ENCODE measurements at regions not wholly inside any gene's neighbourhood (a gene's known extent, or its start where the extent isn't known, plus 50 kb on each side); places are given as distances from the start of the nearest gene placed in this dataset.

DNA sequence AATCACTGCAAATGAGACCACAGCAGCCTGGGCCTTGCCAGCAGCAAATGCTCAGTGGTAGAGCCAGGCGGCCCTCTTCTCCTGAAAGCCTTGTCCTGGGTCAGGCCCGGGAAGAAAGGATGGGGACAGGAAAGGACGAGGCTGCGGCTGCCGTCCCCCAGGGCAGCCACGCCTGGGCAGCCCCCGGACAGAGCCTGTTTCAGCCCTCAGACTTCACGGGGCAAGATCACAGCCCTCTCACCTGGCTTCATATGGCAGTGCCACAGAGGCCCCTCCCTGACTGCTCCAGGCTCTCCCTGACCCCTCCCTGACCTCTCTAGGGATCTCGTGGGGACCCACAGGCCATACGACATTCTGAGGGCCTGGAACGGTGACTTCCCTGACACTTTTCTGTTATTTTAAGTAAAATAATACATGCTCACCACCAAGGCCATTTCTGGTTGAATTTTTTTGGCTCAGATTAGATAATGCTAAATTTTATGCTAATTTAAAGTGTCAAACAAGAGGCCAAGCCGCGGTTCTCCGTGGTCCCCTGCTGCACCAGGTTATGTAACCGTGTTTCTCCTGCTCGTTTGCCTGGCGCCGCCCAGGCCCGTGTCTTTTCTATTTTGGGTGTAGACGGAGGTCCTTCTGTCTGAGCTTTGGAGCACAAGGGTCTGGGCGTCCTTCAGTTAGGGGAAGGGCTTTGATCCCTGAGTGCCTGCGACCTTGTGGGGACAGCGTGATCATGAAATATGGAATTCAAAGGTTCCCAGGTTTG, 59.9 kb upstream of the BHLHE23 start:
- TF ChIP-seq, protein P1, sequence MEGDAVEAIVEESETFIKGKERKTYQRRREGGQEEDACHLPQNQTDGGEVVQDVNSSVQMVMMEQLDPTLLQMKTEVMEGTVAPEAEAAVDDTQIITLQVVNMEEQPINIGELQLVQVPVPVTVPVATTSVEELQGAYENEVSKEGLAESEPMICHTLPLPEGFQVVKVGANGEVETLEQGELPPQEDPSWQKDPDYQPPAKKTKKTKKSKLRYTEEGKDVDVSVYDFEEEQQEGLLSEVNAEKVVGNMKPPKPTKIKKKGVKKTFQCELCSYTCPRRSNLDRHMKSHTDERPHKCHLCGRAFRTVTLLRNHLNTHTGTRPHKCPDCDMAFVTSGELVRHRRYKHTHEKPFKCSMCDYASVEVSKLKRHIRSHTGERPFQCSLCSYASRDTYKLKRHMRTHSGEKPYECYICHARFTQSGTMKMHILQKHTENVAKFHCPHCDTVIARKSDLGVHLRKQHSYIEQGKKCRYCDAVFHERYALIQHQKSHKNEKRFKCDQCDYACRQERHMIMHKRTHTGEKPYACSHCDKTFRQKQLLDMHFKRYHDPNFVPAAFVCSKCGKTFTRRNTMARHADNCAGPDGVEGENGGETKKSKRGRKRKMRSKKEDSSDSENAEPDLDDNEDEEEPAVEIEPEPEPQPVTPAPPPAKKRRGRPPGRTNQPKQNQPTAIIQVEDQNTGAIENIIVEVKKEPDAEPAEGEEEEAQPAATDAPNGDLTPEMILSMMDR (IDR thresholded peaks at IDR 0.05), result no peak
- no peak for TF ChIP-seq POLR2A (IDR thresholded peaks at IDR 0.05)
- TF ChIP-seq POLR2AphosphoS5 (IDR thresholded peaks at IDR 0.05), result no peak
- Histone ChIP-seq H3K27ac (no peak overlapping the region), H3K4me3 (no peak overlapping the region), H3K9me3 (no peaks in the 10 kb centered on the region), H3K4me1 (no peaks in the 10 kb centered on the region), H3K27me3 (peaks cover 3 to 92% of the 10 kb centered on the region in 2 donors), H3K36me3 (no peaks in the 10 kb centered on the region)
- intact Hi-C loops (cut with DNase I; ENCODE audit: low total_unique reads), result no loop called here
- DNase-seq (ENCODE audit: low spot score in 2 of 2), result no peak

DNA sequence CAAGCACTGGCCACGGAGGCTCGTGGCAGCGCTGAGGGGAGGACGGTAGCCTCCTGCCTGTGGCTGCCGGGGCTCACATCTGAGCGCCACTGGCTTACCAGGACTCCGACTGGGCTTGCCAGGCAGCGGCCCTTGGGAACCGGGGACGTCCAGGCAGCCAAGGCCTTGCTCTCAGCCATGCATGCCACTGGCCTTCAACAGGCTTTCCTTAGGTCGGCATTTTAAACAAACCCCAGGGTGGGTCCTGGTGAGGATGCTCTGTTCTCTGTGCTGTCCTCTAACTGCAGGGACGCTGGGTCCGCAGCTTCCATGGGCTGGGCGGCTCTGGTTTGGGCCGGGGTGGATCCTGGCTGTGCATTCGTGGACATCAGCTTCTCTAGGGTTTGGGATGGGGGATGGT, 59.1 kb upstream of the BHLHE23 start:
- DNase-seq (ENCODE audit: low spot score in 2 of 2), result no peak
- intact Hi-C loops (cut with DNase I; ENCODE audit: low total_unique reads), result no loop called here
- TF ChIP-seq, protein P1 (IDR thresholded peaks at IDR 0.05), result no peak
- TF ChIP-seq POLR2A (IDR thresholded peaks at IDR 0.05) (no peak), POLR2AphosphoS5 (IDR thresholded peaks at IDR 0.05) (no peak)
- Histone ChIP-seq H3K4me1 (no peaks in the 10 kb centered on the region), H3K36me3 (no peaks in the 10 kb centered on the region), H3K9me3 (no peaks in the 10 kb centered on the region), H3K27ac (no peak overlapping the region), H3K4me3 (no peak overlapping the region), H3K27me3 (peaks cover 3 to 84% of the 10 kb centered on the region in 2 donors)

DNA sequence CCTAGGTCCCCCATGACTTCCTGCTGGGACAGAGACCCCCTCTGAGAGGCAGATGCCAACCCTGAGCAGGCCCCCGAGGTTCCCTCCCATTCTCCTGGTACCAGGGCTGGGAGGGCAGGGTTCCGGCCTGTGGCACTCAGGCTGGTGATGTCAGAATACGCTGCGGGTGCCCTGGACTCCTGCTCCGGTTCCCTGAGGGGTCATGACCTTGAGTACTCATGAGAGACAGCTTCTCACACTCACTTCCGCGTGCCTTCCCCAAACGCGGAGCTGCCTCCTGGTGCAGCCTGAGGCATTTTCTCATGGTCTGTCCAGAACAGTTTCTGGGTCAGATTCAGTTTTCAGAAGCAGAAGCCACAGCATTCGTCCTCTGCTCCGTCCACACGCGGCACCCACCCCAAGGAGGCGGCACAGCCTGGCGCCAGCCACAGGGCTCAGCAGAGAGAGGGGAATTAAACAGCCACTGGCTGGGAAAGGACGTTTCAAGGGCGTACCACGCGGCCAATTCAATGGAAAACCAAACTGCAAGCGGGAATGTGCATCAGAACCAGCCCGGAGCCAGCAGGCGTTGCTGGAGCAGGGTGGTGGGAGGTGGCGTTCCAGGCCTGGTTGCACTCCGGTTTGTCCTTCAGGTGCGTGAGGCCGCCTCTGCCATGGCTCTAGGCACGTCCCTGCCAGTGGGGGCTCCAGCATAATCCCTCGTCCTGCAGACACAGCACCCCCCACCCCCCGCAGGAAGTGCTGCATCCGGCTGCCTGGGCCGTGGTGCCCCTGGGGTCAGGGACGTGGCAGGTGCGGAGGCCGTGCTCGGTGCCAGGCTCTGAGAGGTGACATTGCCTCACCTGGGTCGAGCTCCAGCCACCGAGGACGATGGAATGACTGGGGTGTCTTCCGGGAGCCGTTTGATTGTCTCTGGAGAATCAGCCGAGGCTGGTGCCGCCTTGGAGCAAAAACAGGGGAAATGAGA, 58.3 kb upstream of the BHLHE23 start:
- H3K4me3 ChIP-seq, result no peak overlapping the region
- no peaks in the 10 kb centered on the region for H3K36me3 ChIP-seq
- peak in 1 of 2 donors; percentile 48 for DNase-seq (ENCODE audit: low spot score in 2 of 2)
- peaks cover 3 to 84% of the 10 kb centered on the region in 2 donors for H3K27me3 ChIP-seq
- no peak for TF ChIP-seq POLR2AphosphoS5 (IDR thresholded peaks at IDR 0.05)
- TF ChIP-seq POLR2A (IDR thresholded peaks at IDR 0.05), result no peak
- TF ChIP-seq, protein P1 (IDR thresholded peaks at IDR 0.05), result no peak
- intact Hi-C loops (cut with DNase I; ENCODE audit: low total_unique reads), result no loop called here
- H3K9me3 ChIP-seq, result no peaks in the 10 kb centered on the region
- H3K27ac ChIP-seq, result no peak overlapping the region
- no peaks in the 10 kb centered on the region for H3K4me1 ChIP-seq

DNA sequence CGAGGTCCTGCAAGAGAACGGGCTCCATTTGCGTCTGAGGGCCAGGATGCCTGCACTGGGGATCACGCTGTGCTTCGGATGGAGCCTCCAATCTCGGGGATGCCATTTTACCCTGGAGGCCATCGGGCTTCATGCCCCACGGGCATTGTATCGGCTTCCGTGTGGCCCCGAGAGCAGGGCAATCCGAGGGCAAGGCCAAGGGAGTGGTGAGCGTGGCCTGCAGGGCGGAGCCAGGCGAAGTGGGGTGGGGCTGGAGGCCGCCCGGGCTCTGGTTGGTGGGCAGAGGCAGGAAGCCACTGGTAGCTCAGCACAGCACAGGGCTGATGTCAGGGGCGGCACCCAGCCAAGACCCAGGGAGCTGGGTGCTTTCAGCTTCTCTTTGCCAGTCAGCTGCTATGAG, 57.5 kb upstream of the BHLHE23 start:
- no peak overlapping the region for H3K4me3 ChIP-seq

More for the DNA sequence above, 57.5 kb upstream of the BHLHE23 start:
- Histone ChIP-seq H3K4me1 (no peaks in the 10 kb centered on the region), H3K36me3 (no peaks in the 10 kb centered on the region), H3K9me3 (no peaks in the 10 kb centered on the region), H3K27me3 (peaks cover 3 to 84% of the 10 kb centered on the region in 2 donors), H3K27ac (no peak overlapping the region)
- DNase-seq (ENCODE audit: low spot score in 2 of 2), result peak in 1 of 2 donors; percentile 45
- intact Hi-C loops (cut with DNase I; ENCODE audit: low total_unique reads), result no loop called here
- TF ChIP-seq, protein P1 (IDR thresholded peaks at IDR 0.05), result no peak
- TF ChIP-seq POLR2AphosphoS5 (IDR thresholded peaks at IDR 0.05) (no peak), POLR2A (IDR thresholded peaks at IDR 0.05) (no peak)
